IPS DF 6.9 (cell line): ENCODE measurements at regions not wholly inside any gene's neighbourhood (a gene's known extent, or its start where the extent isn't known, plus 50 kb on each side); places are given as distances from the start of the nearest gene placed in this dataset.

Experiments used
- DNase-seq: peaks from one replicate; pipeline ENCODE4 v3.0.0-alpha.2; 2013; ENCODE audit warnings: low read depth, low spot score
- H3K27ac ChIP-seq: one replicate; pipeline ENCODE4 v1.5.1; 2013; ENCODE audit warnings: low read length, control low read depth
- H3K27me3 ChIP-seq: 2 replicates; pipeline ENCODE4 v1.6.1; 2013; ENCODE audit warnings: mild to moderate bottlenecking, low read length; ENCODE audit not compliant: control insufficient read depth, insufficient read depth
- H3K36me3 ChIP-seq: 2 replicates; pipeline ENCODE4 v1.6.1; 2013; ENCODE audit warnings: low read length; ENCODE audit not compliant: control insufficient read depth, insufficient read depth
- H3K4me1 ChIP-seq: 2 replicates; pipeline ENCODE4 v1.6.1; 2013; ENCODE audit warnings: low read length; ENCODE audit not compliant: control insufficient read depth, insufficient read depth
- H3K4me3 ChIP-seq: 2 replicates; pipeline ENCODE4 v1.5.1; 2013; ENCODE audit warnings: mild to moderate bottlenecking, low read length
- H3K9me3 ChIP-seq: 2 replicates; pipeline ENCODE4 v1.6.1; 2013; ENCODE audit warnings: low read length, inconsistent platforms; ENCODE audit not compliant: control insufficient read depth, insufficient read depth
- WGBS: extraction: QIAGEN DNeasy Blood & Tissue Kit; methylation state at CpG from one replicate; pipeline ENCODE4 v1.1.7; 2013; ENCODE audit warnings: mixed read lengths, missing lambda C conversion rate; ENCODE audit not compliant: insufficient read length, insufficient coverage; 5-methylcytosine and 5-hydroxymethylcytosine counted together

DNA sequence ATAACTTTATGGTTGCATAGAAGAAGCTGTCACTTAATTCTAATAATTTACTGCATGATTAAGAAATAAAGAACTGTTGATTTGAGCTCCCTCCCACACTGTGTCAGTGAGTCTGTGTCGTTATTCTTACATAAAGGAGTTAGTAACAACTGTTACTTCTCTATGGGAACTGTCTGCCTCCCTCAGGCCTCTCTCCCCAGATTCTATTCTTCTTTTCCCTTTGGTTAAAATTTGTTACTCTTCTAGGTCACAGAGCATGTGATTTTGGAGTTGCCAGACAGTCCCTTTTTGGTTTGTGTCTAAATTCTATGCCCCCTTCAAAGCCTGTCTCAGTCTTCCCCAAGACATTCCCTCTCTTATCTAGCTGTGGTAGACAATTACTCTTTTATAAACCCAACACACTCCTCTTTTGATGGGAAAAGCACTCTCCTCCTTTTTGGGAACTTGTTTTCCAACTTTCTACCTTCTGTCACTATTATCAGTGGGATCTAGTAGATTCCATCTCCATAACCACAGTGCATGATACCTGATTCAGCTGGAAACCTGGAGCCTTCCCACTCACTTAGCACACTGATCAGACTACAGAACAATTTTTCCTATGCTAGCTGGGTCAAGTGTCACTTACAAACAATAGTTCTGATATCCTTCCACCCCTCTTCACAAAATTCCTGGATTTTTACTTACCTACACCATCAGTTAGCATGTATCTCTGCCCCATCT lies 422.1 kb upstream of the TGFBR2 start:
- no CpG with 5 or more reads among the region's 1 CpG for whole genome bisulfite sequencing
- Histone ChIP-seq H3K27ac (no peak overlapping the region), H3K27me3 (no peaks in the 10 kb centered on the region), H3K4me1 (no peaks in the 10 kb centered on the region), H3K4me3 (no peak overlapping the region), H3K9me3 (no peaks in the 10 kb centered on the region), H3K36me3 (no peaks in the 10 kb centered on the region)
- DNase-seq = no peak

DNA sequence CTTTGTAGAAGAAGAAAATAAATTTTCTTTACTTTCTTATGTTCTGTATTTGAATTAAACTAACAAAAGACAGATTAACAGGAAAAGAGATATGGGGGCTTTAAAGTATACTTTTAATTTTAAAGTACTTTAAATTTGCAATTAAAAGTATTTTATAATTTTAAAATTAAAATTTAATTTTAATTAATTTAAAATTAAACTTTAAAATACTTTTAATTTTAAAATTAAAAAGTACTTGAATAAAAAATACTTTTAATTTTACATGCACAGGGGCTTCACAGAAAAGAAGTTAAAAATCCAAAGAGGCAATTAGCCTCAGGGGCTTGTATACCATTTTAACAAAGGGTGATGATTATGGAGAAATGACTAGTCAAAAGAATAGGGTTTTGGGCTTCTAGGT lies 420.5 kb upstream of the TGFBR2 start:
- Histone ChIP-seq H3K27me3 (no peaks in the 10 kb centered on the region), H3K4me1 (no peaks in the 10 kb centered on the region), H3K27ac (no peak overlapping the region), H3K9me3 (no peaks in the 10 kb centered on the region), H3K4me3 (no peak overlapping the region), H3K36me3 (no peaks in the 10 kb centered on the region)
- no peak for DNase-seq

DNA sequence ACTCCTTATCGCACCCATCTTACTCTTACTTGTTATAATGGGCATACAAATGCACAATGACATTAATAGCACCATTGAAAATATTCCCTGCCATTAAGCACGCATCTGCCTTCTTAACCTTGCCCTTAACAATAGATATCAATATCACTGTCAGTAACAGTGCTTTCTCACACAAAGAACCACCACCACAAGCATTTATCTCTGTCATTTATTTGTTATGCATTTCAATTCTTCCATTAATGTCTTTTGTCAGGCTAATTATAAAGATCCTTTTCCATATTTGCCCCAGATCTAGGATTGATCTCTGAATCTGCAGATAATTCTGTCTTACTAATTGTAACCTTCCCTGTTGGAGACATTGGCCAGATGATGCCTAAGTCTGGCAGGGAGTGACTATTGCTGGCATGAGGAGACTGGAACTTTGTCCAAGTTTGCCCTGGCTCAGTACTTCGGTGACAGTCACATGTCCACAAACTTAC lies 419.6 kb upstream of the TGFBR2 start:
- H3K4me3 ChIP-seq = no peak overlapping the region
- WGBS = no CpG with 5 or more reads among the region's 3 CpGs
- no peaks in the 10 kb centered on the region for H3K4me1 ChIP-seq
- no peaks in the 10 kb centered on the region for H3K36me3 ChIP-seq
- no peak overlapping the region for H3K27ac ChIP-seq
- DNase-seq = no peak
- no peaks in the 10 kb centered on the region for H3K27me3 ChIP-seq
- H3K9me3 ChIP-seq = no peaks in the 10 kb centered on the region

DNA sequence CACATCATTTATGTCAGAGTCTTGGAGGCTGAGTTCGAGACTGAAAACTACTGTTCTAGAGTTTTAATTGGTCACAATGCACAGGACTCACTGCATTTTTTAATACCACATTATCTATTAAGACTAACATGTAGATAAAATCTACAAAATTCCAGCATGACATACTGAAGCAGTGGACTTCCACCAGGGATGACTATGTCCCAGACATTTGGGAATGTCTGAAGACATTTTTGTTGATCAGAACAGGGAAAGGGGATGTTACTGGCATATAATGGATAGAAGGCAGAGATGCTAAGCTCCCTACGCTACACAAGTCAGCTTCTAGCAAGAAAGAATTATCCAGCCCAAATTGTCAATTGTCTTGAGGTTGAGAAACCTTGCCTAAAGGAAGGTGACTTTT lies 419.0 kb upstream of the TGFBR2 start:
- Histone ChIP-seq H3K27ac (no peak overlapping the region), H3K36me3 (no peaks in the 10 kb centered on the region), H3K4me3 (no peak overlapping the region), H3K27me3 (no peaks in the 10 kb centered on the region), H3K9me3 (no peaks in the 10 kb centered on the region), H3K4me1 (no peaks in the 10 kb centered on the region)
- no CpG with 5 or more reads among the region's 2 CpGs for WGBS
- no peak for DNase-seq

DNA sequence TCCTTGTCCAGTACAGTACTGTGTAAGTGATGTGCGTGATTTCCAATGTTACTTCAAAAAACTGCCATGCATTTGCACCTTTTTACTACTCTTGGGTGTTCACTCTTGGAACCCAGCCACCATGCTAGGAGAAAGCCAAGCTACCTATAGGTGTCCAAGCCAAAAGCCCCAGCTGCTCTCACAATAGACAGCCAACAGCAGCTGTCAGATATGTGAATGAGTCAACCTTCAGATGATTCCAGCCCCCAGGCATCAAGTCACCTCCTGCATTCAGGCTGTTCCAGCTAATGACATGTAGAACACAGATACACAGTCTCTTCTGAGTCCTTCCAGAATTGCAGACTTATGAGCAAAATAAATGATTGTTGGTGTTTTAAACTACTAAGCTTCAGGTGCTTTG lies 417.7 kb upstream of the TGFBR2 start:
- WGBS = no CpG with 5 or more reads among the region's 1 CpG
- Histone ChIP-seq H3K4me1 (no peaks in the 10 kb centered on the region), H3K27ac (no peak overlapping the region), H3K9me3 (no peaks in the 10 kb centered on the region), H3K4me3 (no peak overlapping the region), H3K36me3 (no peaks in the 10 kb centered on the region), H3K27me3 (no peaks in the 10 kb centered on the region)
- no peak for DNase-seq

DNA sequence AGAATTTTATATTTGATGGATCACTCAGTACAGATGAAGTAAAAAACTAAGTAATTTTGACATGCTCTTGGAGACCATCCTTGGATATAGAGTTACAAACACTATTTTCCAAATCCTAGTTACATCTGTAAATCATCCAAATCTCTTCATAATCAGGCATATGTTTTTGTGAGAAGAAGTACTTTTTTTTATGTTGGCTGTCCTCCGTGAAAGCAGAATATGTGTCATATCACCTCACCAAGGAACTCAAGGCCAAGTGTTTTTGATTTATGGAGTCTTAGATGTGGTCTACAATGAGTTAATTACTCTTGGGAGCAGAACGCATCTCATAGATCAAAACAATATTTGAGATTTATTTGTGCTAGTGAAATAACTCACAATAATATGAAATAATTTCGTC lies 416.5 kb upstream of the TGFBR2 start:
- H3K27me3 ChIP-seq = no peaks in the 10 kb centered on the region
- no peaks in the 10 kb centered on the region for H3K9me3 ChIP-seq
- no peaks in the 10 kb centered on the region for H3K4me1 ChIP-seq
- H3K36me3 ChIP-seq = no peaks in the 10 kb centered on the region
- H3K4me3 ChIP-seq = no peak overlapping the region
- H3K27ac ChIP-seq = no peak overlapping the region
- WGBS = no CpG with 5 or more reads among the region's 3 CpGs
- DNase-seq = no peak

DNA sequence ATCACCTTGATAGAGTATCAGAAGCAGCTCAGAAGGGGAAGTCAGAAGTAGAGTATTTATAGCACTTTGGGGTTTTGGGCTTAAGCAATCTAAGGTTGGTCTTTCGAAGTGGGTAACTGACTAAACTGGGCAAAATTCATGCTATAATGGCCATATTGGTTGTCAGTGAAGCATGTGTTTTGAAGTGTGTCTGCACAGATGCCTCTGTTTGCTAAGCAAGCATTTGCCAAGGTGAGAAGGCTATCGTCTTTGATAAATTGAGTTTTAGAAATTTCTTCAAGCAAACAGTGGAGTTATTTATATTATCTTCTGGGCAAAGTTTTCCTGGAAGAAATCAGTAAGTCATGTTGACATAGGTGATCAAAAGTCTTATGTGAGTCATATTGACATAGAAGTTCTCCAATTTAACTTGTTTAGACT lies 412.8 kb upstream of the TGFBR2 start:
- no peak for DNase-seq
- H3K4me1 ChIP-seq = no peaks in the 10 kb centered on the region
- no peak overlapping the region for H3K27ac ChIP-seq
- H3K27me3 ChIP-seq = no peaks in the 10 kb centered on the region
- WGBS = no CpG with 5 or more reads among the region's 2 CpGs
- H3K4me3 ChIP-seq = no peak overlapping the region
- H3K36me3 ChIP-seq = no peaks in the 10 kb centered on the region
- no peaks in the 10 kb centered on the region for H3K9me3 ChIP-seq

DNA sequence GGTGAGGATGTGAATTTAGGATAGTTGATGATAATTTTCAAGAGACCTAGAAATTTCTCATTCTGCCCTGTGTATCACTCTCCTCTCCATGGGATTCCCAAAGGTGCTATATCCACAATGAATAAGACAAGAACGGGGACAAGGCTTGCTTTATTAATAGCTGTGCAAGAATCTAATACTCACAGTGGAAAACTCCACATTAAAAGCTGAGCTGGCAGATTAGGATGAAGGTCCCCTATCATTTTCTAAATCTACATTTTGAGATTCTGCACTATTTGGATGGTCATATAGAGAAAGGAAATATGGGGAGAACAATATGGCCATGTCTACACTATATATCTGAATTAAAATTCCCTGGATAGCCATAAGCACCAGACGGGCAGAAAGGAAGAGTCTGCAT lies 411.0 kb upstream of the TGFBR2 start:
- H3K27ac ChIP-seq = no peak overlapping the region
- H3K36me3 ChIP-seq = no peaks in the 10 kb centered on the region
- no peaks in the 10 kb centered on the region for H3K9me3 ChIP-seq
- H3K4me1 ChIP-seq = no peaks in the 10 kb centered on the region
- no CpG with 5 or more reads among the region's 2 CpGs for WGBS
- H3K4me3 ChIP-seq = no peak overlapping the region
- H3K27me3 ChIP-seq = no peaks in the 10 kb centered on the region
- DNase-seq = no peak

DNA sequence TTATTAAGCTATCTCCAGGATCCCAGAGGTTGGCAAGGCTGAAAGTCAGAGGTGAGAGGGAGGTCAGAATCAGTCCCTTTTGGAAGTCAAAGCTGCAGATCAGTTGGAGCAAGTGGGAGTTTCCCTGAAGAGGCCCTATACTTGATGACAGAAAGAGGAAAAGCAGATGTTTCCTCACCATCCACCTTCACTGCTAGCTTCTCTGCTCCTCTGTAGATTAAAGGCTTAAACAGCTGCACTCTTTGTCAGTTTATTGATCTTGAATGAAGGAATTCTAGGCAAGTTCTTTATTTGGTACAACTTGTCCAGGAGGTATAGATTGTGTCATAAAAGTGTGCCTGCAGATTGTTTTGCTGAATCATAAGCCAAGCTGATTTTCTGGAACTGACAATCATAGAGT lies 408.2 kb upstream of the TGFBR2 start:
- no peaks in the 10 kb centered on the region for H3K9me3 ChIP-seq
- no peaks in the 10 kb centered on the region for H3K36me3 ChIP-seq
- DNase-seq = no peak
- no peaks in the 10 kb centered on the region for H3K27me3 ChIP-seq
- no peak overlapping the region for H3K27ac ChIP-seq
- no peaks in the 10 kb centered on the region for H3K4me1 ChIP-seq
- no peak overlapping the region for H3K4me3 ChIP-seq

DNA sequence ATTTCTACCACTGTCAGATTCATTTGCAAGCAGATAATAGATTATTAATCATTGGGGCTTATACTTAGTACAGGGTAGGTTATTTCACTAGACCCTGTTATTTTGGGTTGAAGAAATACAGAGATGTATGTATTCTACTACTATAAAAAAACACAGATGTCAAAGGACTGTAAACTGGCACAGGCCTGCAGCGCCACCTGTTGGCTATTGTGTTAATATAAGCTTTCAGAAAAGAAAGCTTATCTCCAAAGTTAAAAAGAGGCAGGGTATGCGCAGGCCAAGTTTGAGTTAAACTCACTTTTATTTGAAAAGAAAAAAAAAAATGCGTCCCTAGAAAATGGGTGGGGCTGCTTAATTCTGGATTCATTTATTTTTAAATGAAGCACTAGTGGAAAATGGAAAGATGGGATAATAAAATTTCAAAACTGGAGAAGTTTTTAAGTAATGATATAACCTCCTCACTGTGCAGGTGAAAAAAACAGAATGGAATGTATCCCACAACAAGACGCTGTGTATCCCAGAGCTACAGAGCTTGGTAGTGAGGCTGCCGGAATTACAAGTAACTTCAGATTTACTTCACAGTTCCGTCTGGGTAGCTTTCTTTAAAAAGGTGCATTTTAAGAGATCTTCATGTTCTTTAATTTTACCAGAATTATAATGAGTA lies 407.2 kb upstream of the TGFBR2 start:
- Histone ChIP-seq H3K4me3 (no peak overlapping the region), H3K36me3 (no peaks in the 10 kb centered on the region), H3K27me3 (no peaks in the 10 kb centered on the region), H3K27ac (no peak overlapping the region), H3K4me1 (no peaks in the 10 kb centered on the region), H3K9me3 (no peaks in the 10 kb centered on the region)
- WGBS = no CpG with 5 or more reads among the region's 6 CpGs
- DNase-seq = peak; percentile 33

DNA sequence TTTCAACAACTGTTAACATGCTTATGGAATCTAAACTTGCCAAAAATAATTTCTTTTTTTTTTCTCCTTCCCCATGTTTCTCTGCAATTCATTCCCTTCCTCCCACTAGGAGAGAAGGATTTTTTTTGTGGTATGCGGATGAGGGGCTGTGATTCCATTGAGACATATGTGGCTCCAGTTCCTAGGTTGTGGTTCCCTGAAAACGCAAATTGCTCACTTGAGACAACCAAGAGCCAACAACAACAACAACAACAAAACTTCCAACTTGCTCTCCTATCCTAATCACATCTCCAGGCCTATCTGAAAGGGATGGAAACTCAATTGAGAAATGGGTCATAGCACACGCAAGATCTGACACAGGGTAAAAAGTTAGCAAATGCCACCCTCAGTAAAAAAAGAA lies 406.5 kb upstream of the TGFBR2 start:
- whole genome bisulfite sequencing = no CpG with 5 or more reads among the region's 3 CpGs
- Histone ChIP-seq H3K4me3 (no peak overlapping the region), H3K4me1 (no peaks in the 10 kb centered on the region), H3K27ac (no peak overlapping the region), H3K36me3 (no peaks in the 10 kb centered on the region), H3K27me3 (no peaks in the 10 kb centered on the region), H3K9me3 (no peaks in the 10 kb centered on the region)
- no peak for DNase-seq
